ENCODE measurements at regions not wholly inside any gene's neighbourhood (a gene's known extent, or its start where the extent isn't known, plus 50 kb on each side); places are given as distances from the start of the nearest gene placed in this dataset.

DNA sequence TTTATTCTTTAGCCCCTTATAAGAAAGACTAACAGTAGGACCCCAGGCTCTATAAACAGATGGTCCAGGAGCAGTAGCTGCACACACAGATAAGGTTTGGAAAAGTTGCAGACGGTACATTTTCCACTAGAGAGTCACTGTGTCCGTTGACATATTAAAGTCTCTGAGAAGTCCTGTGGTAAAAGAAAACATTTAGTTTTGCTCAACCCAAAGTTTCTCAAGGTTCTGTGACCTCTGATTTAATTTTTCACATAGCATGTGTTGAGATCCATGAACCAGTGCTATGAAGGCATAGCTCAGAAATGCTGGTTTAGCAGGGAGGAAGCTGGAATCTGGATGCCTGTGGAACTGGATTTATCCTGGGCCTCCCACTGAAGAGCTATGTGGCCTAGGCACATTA, 62.7 kb upstream of the RASEF start:
- TF ChIP-seq, protein P1, sequence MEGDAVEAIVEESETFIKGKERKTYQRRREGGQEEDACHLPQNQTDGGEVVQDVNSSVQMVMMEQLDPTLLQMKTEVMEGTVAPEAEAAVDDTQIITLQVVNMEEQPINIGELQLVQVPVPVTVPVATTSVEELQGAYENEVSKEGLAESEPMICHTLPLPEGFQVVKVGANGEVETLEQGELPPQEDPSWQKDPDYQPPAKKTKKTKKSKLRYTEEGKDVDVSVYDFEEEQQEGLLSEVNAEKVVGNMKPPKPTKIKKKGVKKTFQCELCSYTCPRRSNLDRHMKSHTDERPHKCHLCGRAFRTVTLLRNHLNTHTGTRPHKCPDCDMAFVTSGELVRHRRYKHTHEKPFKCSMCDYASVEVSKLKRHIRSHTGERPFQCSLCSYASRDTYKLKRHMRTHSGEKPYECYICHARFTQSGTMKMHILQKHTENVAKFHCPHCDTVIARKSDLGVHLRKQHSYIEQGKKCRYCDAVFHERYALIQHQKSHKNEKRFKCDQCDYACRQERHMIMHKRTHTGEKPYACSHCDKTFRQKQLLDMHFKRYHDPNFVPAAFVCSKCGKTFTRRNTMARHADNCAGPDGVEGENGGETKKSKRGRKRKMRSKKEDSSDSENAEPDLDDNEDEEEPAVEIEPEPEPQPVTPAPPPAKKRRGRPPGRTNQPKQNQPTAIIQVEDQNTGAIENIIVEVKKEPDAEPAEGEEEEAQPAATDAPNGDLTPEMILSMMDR (IDR thresholded peaks at IDR 0.05; ENCODE audit: low read depth, low read length) = no peak
- TF ChIP-seq POLR2A (IDR thresholded peaks at IDR 0.05; ENCODE audit: extremely low read depth, insufficient read length) (no peak), MAX (IDR thresholded peaks at IDR 0.05; ENCODE audit: low read depth, low read length) (no peak), MYC (IDR thresholded peaks at IDR 0.05; ENCODE audit: low read depth, low read length) (no peak)

Measured in NB4 (cell line).